Activated naive CD4-positive, alpha-beta T cell treated with anti-CD3 and anti-CD28 coated beads for 36 hours (primary cell): ENCODE measurements at regions not wholly inside any gene's neighbourhood (a gene's known extent, or its start where the extent isn't known, plus 50 kb on each side); places are given as distances from the start of the nearest gene placed in this dataset.

Experiments
- CTCF ChIA-PET: fragments of 350-600 bp; sonication (Branson Sonifier 250); formaldehyde crosslinking; loops from one replicate; lab custom pipeline; 2021; ENCODE audit warnings: antibody characterized with exemption; lab: Charles Lee
- DNase-seq: peaks from one replicate; pipeline ENCODE4 v3.0.0-alpha.2; 2020
- H3K27ac Mint-ChIP-seq: one replicate; pipeline ENCODE4 v1.8.0; 2021; ENCODE audit warnings: mild to moderate bottlenecking, mixed read lengths
- H3K27me3 Mint-ChIP-seq: one replicate; pipeline ENCODE4 v1.8.0; 2021; ENCODE audit warnings: low read depth, mixed read lengths
- H3K36me3 Mint-ChIP-seq: one replicate; pipeline ENCODE4 v1.8.0; 2021; ENCODE audit warnings: low read depth, mixed read lengths
- H3K4me1 Mint-ChIP-seq: one replicate; pipeline ENCODE4 v1.8.0; 2021; ENCODE audit warnings: low read depth, mixed read lengths
- H3K4me3 Mint-ChIP-seq: one replicate; pipeline ENCODE4 v1.8.0; 2021; ENCODE audit warnings: mild to moderate bottlenecking, moderate library complexity, mixed read lengths
- H3K9me3 Mint-ChIP-seq: one replicate; pipeline ENCODE4 v1.8.0; 2021; ENCODE audit warnings: mixed read lengths
- intact Hi-C: fragments of 100-400 bp; cut with micrococcal nuclease; formaldehyde crosslinking; loops from one replicate; pipeline ENCODE4 v1.15.1; 2023

GRCh38 chr3:127124120-127124519 is 68.8 kb upstream of the PRR23E start:
- no peak for DNase-seq
- H3K27ac Mint-ChIP-seq: no peak overlapping the region
- peaks cover 13% of the 10 kb centered on the region for H3K27me3 Mint-ChIP-seq
- no peaks in the 10 kb centered on the region for H3K9me3 Mint-ChIP-seq
- no peak overlapping the region for H3K4me3 Mint-ChIP-seq
- intact Hi-C loops: no loop called here
- no peaks in the 10 kb centered on the region for H3K4me1 Mint-ChIP-seq
- CTCF ChIA-PET: no interaction called here
- H3K36me3 Mint-ChIP-seq: no peaks in the 10 kb centered on the region

GRCh38 chr3:127131424-127132170 is 61.3 kb upstream of the PRR23E start:
- Mint-ChIP-seq H3K9me3 (no peaks in the 10 kb centered on the region), H3K27ac (no peak overlapping the region), H3K27me3 (peaks cover 13% of the 10 kb centered on the region), H3K4me1 (peaks cover 6% of the 10 kb centered on the region), H3K4me3 (no peak overlapping the region), H3K36me3 (no peaks in the 10 kb centered on the region)
- CTCF ChIA-PET: interaction anchor here (1.0 kb wide), 1 partner anchor 35 kb away, joined by 3 read pairs; no protein-coding TSS in a partner anchor
- DNase-seq: no peak
- intact Hi-C loops: no loop called here

- Mint-ChIP-seq H3K4me3 (no peak overlapping the region), H3K36me3 (no peaks in the 10 kb centered on the region), H3K27ac (no peak overlapping the region), H3K27me3 (peaks cover 26% of the 10 kb centered on the region), H3K4me1 (peaks cover 6% of the 10 kb centered on the region), H3K9me3 (no peaks in the 10 kb centered on the region)
- intact Hi-C loops: no loop called here
- no peak for DNase-seq
- CTCF ChIA-PET: interaction anchor here (1.0 kb wide), 1 partner anchor 34 kb away, joined by 3 read pairs; no protein-coding TSS in a partner anchor
Measured at GRCh38 chr3:127132876-127133275, 60.1 kb upstream of the PRR23E start.

GRCh38 chr3:127133971-127134370 is 59.0 kb upstream of the PRR23E start:
- intact Hi-C loops: no loop called here
- Mint-ChIP-seq H3K9me3 (no peaks in the 10 kb centered on the region), H3K27ac (no peak overlapping the region), H3K4me3 (no peak overlapping the region), H3K36me3 (no peaks in the 10 kb centered on the region), H3K27me3 (peaks cover 30% of the 10 kb centered on the region), H3K4me1 (peaks cover 6% of the 10 kb centered on the region)
- CTCF ChIA-PET: no interaction called here
- DNase-seq: no peak

- no peaks in the 10 kb centered on the region for H3K9me3 Mint-ChIP-seq
- peaks cover 6% of the 10 kb centered on the region for H3K4me1 Mint-ChIP-seq
- intact Hi-C loops: no loop called here
- no peak overlapping the region for H3K27ac Mint-ChIP-seq
- H3K36me3 Mint-ChIP-seq: no peaks in the 10 kb centered on the region
- H3K27me3 Mint-ChIP-seq: peaks cover 34% of the 10 kb centered on the region
- H3K4me3 Mint-ChIP-seq: no peak overlapping the region
- DNase-seq: no peak
- CTCF ChIA-PET: no interaction called here
Measured at GRCh38 chr3:127134466-127134865, 58.5 kb upstream of the PRR23E start.

- no peak for DNase-seq
- CTCF ChIA-PET: no interaction called here
- H3K27ac Mint-ChIP-seq: no peak overlapping the region
- H3K4me1 Mint-ChIP-seq: peaks cover 6% of the 10 kb centered on the region
- no peaks in the 10 kb centered on the region for H3K36me3 Mint-ChIP-seq
- H3K27me3 Mint-ChIP-seq: peaks cover 34% of the 10 kb centered on the region
- H3K9me3 Mint-ChIP-seq: no peaks in the 10 kb centered on the region
- intact Hi-C loops: no loop called here
- no peak overlapping the region for H3K4me3 Mint-ChIP-seq
Measured at GRCh38 chr3:127134887-127135240, 58.1 kb upstream of the PRR23E start.

- intact Hi-C loops: no loop called here
Measured at GRCh38 chr3:127135241-127136023, 57.5 kb upstream of the PRR23E start.

GRCh38 chr3:127136024-127136600 is 56.8 kb upstream of the PRR23E start:
- H3K27ac Mint-ChIP-seq: no peak overlapping the region
- CTCF ChIA-PET: no interaction called here
- intact Hi-C loops: no loop called here
- H3K4me3 Mint-ChIP-seq: no peak overlapping the region
- peaks cover 6% of the 10 kb centered on the region for H3K4me1 Mint-ChIP-seq
- no peak for DNase-seq
- H3K9me3 Mint-ChIP-seq: no peaks in the 10 kb centered on the region
- no peaks in the 10 kb centered on the region for H3K36me3 Mint-ChIP-seq
- H3K27me3 Mint-ChIP-seq: peaks cover 34% of the 10 kb centered on the region

More at GRCh38 chr3:127135241-127136023, 57.5 kb upstream of the PRR23E start:
- CTCF ChIA-PET: no interaction called here
- Mint-ChIP-seq H3K27ac (no peak overlapping the region), H3K4me3 (no peak overlapping the region), H3K9me3 (no peaks in the 10 kb centered on the region), H3K4me1 (peaks cover 6% of the 10 kb centered on the region), H3K36me3 (no peaks in the 10 kb centered on the region), H3K27me3 (peaks cover 34% of the 10 kb centered on the region)
- DNase-seq: peak; percentile 25

GRCh38 chr3:127136706-127137105 is 56.2 kb upstream of the PRR23E start:
- Mint-ChIP-seq H3K4me3 (no peak overlapping the region), H3K36me3 (no peaks in the 10 kb centered on the region), H3K9me3 (no peaks in the 10 kb centered on the region), H3K27ac (no peak overlapping the region), H3K4me1 (peaks cover 6% of the 10 kb centered on the region), H3K27me3 (peaks cover 34% of the 10 kb centered on the region)
- intact Hi-C loops: no loop called here
- DNase-seq: no peak
- CTCF ChIA-PET: no interaction called here

GRCh38 chr3:127137113-127137512 is 55.8 kb upstream of the PRR23E start:
- Mint-ChIP-seq H3K36me3 (no peaks in the 10 kb centered on the region), H3K4me3 (no peak overlapping the region), H3K9me3 (no peaks in the 10 kb centered on the region), H3K27me3 (peaks cover 34% of the 10 kb centered on the region), H3K27ac (no peak overlapping the region), H3K4me1 (peaks cover 6% of the 10 kb centered on the region)
- CTCF ChIA-PET: no interaction called here
- no peak for DNase-seq
- intact Hi-C loops: no loop called here

GRCh38 chr3:127137757-127138536 is 55.0 kb upstream of the PRR23E start:
- Mint-ChIP-seq H3K9me3 (peaks cover under 1% of the 10 kb centered on the region), H3K27ac (no peak overlapping the region), H3K36me3 (no peaks in the 10 kb centered on the region), H3K4me3 (no peak overlapping the region), H3K4me1 (peaks cover 6% of the 10 kb centered on the region), H3K27me3 (peaks cover 34% of the 10 kb centered on the region)
- CTCF ChIA-PET: no interaction called here
- intact Hi-C loops: no loop called here
- DNase-seq: no peak
